ENCODE measurements at regions not wholly inside any gene's neighbourhood (a gene's known extent, or its start where the extent isn't known, plus 50 kb on each side); places are given as distances from the start of the nearest gene placed in this dataset.
"Not testable (repeated sequence)": the region's sequence is repeated elsewhere in the genome, so short reads cannot be mapped to it uniquely, and the experiment has no call there.

DNA sequence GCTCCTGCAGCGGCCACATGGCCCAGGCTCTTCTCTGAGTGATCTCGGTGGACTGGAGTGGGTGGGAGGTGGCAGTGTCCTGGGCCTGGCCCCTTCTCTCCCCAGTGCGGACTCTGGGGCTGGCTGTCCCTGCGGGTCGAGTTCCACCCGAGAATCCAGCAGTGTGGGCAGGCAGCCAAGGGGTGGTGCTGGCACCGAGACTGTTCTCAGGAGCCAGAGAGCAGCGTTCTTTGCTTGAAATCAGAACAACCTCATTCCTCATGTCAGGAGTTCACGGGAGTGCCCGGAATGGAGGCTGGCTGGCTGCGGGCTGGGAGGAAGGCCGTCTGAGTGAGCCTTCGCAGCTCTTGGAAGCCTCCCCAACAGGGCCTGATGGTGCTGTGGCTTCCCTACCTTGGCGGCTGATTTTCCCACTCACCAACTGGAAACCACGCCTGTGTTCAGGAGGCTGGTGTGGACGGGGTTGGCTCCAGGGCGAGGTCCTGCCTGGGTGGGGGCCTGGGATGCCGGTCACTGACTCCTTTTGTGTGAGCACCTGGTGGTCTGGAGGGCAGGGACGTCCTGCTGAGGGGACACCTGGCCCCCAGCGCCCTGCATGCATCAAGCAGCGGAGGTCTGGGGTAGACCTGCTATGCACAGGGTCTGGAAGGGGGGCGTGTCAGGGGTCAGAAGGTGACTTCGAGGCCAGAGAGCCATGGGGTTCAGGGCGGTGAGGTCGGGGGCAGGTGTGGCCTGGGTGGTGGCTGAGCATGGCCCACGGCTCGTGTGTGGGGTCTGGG lies 137.6 kb downstream of the TMEM121 start:
- TF ChIP-seq, protein P1, sequence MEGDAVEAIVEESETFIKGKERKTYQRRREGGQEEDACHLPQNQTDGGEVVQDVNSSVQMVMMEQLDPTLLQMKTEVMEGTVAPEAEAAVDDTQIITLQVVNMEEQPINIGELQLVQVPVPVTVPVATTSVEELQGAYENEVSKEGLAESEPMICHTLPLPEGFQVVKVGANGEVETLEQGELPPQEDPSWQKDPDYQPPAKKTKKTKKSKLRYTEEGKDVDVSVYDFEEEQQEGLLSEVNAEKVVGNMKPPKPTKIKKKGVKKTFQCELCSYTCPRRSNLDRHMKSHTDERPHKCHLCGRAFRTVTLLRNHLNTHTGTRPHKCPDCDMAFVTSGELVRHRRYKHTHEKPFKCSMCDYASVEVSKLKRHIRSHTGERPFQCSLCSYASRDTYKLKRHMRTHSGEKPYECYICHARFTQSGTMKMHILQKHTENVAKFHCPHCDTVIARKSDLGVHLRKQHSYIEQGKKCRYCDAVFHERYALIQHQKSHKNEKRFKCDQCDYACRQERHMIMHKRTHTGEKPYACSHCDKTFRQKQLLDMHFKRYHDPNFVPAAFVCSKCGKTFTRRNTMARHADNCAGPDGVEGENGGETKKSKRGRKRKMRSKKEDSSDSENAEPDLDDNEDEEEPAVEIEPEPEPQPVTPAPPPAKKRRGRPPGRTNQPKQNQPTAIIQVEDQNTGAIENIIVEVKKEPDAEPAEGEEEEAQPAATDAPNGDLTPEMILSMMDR (conservative IDR thresholded peaks at IDR 0.05 in 1 of 2, IDR thresholded peaks at IDR 0.05 in 1 of 2; ENCODE audit: low read depth in 1 of 2, low read length in 2 of 2): not testable (repeated sequence)
- not testable (repeated sequence) for TF ChIP-seq EZH2 (IDR thresholded peaks at IDR 0.05; ENCODE audit: low read length, missing control alignments)
